H1 (cell line): ENCODE measurements at regions not wholly inside any gene's neighbourhood (a gene's known extent, or its start where the extent isn't known, plus 50 kb on each side); places are given as distances from the start of the nearest gene placed in this dataset.

ENCODE experiments used
- CTCF ChIA-PET: fragments of 300-600 bp; sonication (Branson Sonifier 250); formaldehyde crosslinking; loops from one replicate; lab custom pipeline; 2021; ENCODE audit not compliant: partially characterized antibody; lab: Charles Lee
- POLR2A ChIA-PET: fragments of 300-600 bp; sonication (Branson Sonifier 250); formaldehyde crosslinking; loops from one replicate; lab custom pipeline; 2021; ENCODE audit warnings: inconsistent platforms; ENCODE audit not compliant: partially characterized antibody; lab: Charles Lee
- DNase-seq, 2 experiments: peaks; one replicate each; pipeline versions ENCODE4 v3.0.0 to v3.0.0-alpha.2; 2010 to 2022; ENCODE audit warnings: low spot score in 2 of 2, low read depth in 1 of 2, mixed read lengths in 1 of 2
- FAIRE-seq: peaks from 2 replicates; lab custom pipeline; 2011; peaks lifted over from hg19 to GRCh38; lab: Jason Lieb, UNC
- H2AFZ ChIP-seq: 2 replicates; pipeline ENCODE4 v1.8.1; 2012; ENCODE audit warnings: low read length, inconsistent platforms
- H2AK5ac ChIP-seq: 2 replicates; pipeline ENCODE4 v1.6.1; 2013; ENCODE audit warnings: low read depth, low read length
- H2BK120ac ChIP-seq: replicated peaks from 2 replicates; pipeline ENCODE3; 2013; ENCODE audit warnings: low read depth, low read length, inconsistent platforms
- H2BK12ac ChIP-seq: 2 replicates; pipeline ENCODE4 v1.6.1; 2013; ENCODE audit warnings: low read depth, low read length
- H2BK15ac ChIP-seq: 2 replicates; pipeline ENCODE4 v1.6.1; 2013; ENCODE audit warnings: low read length
- H2BK20ac ChIP-seq: 2 replicates; pipeline ENCODE4 v1.6.1; 2013; ENCODE audit warnings: low read length
- H2BK5ac ChIP-seq: 2 replicates; pipeline ENCODE4 v1.6.1; 2013; ENCODE audit warnings: low read depth, low read length
- H3K14ac ChIP-seq: 2 replicates; pipeline ENCODE4 v1.6.1; 2013; ENCODE audit warnings: inconsistent platforms; ENCODE audit not compliant: insufficient read length
- H3K18ac ChIP-seq: 2 replicates; pipeline ENCODE4 v1.6.1; 2013; ENCODE audit warnings: low read length; ENCODE audit errors: extremely low read depth
- H3K23ac ChIP-seq: 2 replicates; pipeline ENCODE4 v1.6.1; 2013; ENCODE audit warnings: inconsistent platforms; ENCODE audit not compliant: insufficient read length
- H3K23me2 ChIP-seq: 2 replicates; pipeline ENCODE4 v1.6.1; 2013; ENCODE audit warnings: low read depth, low read length
- H3K27ac ChIP-seq: 2 replicates; pipeline ENCODE4 v1.6.1; 2011; ENCODE audit warnings: low read depth, low read length, inconsistent platforms
- H3K27me3 ChIP-seq, 4 experiments: replicated peaks in 1 of 4; 1 replicate in 1 of 4; 2 replicates in 3 of 4; pipeline versions ENCODE4 v1.6.1 to v1.8.1; 2011 to 2013; ENCODE audit warnings: low read length in 3 of 4, mild to moderate bottlenecking in 3 of 4, inconsistent platforms in 2 of 4, mixed read lengths in 2 of 4, moderate library complexity in 1 of 4; ENCODE audit not compliant: control insufficient read depth in 3 of 4, insufficient read depth in 3 of 4; ENCODE audit errors: extremely low read depth in 1 of 4
- H3K36me3 ChIP-seq, 4 experiments: 2 replicates each; pipeline versions ENCODE4 v1.6.1 to v1.8.1; 2011 to 2013; ENCODE audit warnings: mild to moderate bottlenecking in 4 of 4, low read length in 3 of 4, moderate library complexity in 2 of 4, control low read depth in 1 of 4, inconsistent platforms in 1 of 4; ENCODE audit not compliant: insufficient read depth in 4 of 4, control insufficient read depth in 2 of 4
- H3K4ac ChIP-seq: replicated peaks from 2 replicates; pipeline ENCODE3; 2013; ENCODE audit warnings: low read length, low read depth, mixed read lengths, inconsistent platforms; ENCODE audit not compliant: insufficient read length
- H3K4me1 ChIP-seq, 4 experiments: replicated peaks in 1 of 4; 1 replicate in 1 of 4; 2 replicates in 3 of 4; pipeline versions ENCODE4 v1.6.1 to v1.8.1; 2011 to 2013; ENCODE audit warnings: low read length in 3 of 4, inconsistent platforms in 2 of 4, mixed read lengths in 1 of 4; ENCODE audit not compliant: insufficient read depth in 4 of 4, control insufficient read depth in 3 of 4
- H3K4me2 ChIP-seq, 2 experiments: 2 replicates each; pipeline versions ENCODE4 v1.6.1 to v1.8.1; 2011 to 2013; ENCODE audit warnings: low read depth in 2 of 2, low read length in 2 of 2, control low read depth in 1 of 2, inconsistent platforms in 1 of 2, mild to moderate bottlenecking in 1 of 2; ENCODE audit not compliant: insufficient read depth in 1 of 2
- H3K4me3 ChIP-seq, 4 experiments: fragments of 200-600, 300-600 bp in 1 of 4; sonication (generic), shearing (Covaris generic), sonication (Bioruptor Twin) in 1 of 4; 2 replicates each; pipeline versions ENCODE4 v1.5.1 to v1.8.1; 2011 to 2016; ENCODE audit warnings: low read length in 4 of 4, low read depth in 3 of 4, control low read depth in 2 of 4, inconsistent platforms in 2 of 4, mild to moderate bottlenecking in 2 of 4, mixed read lengths in 1 of 4, moderate library complexity in 1 of 4; ENCODE audit not compliant: insufficient read depth in 2 of 4; ENCODE audit errors: extremely low read depth in 1 of 4
- H3K56ac ChIP-seq: replicated peaks from 2 replicates; pipeline ENCODE3; 2013; ENCODE audit warnings: low read depth, mild to moderate bottlenecking, mixed read lengths, low read length, inconsistent platforms; ENCODE audit not compliant: insufficient read length
- H3K79me1 ChIP-seq: 2 replicates; pipeline ENCODE4 v1.6.1; 2013; ENCODE audit warnings: low read depth, low read length, control low read depth
- H3K79me2 ChIP-seq, 2 experiments: 2 replicates each; pipeline versions ENCODE4 v1.6.1 to v1.8.1; 2012 to 2013; ENCODE audit warnings: low read length in 2 of 2, mild to moderate bottlenecking in 2 of 2, inconsistent platforms in 1 of 2; ENCODE audit not compliant: insufficient read depth in 2 of 2, control insufficient read depth in 1 of 2
- H3K9ac ChIP-seq, 4 experiments: replicated peaks in 1 of 4; 1 replicate in 1 of 4; 2 replicates in 3 of 4; pipeline versions ENCODE4 v1.6.1 to v1.8.1; 2011 to 2013; ENCODE audit warnings: low read depth in 3 of 4, low read length in 3 of 4, control low read depth in 2 of 4, mild to moderate bottlenecking in 2 of 4, moderate library complexity in 2 of 4, inconsistent platforms in 1 of 4; ENCODE audit errors: extremely low read depth in 1 of 4
- H3K9me3 ChIP-seq, 2 experiments: 2 replicates each; pipeline versions ENCODE4 v1.6.1 to v1.8.1; 2012 to 2013; ENCODE audit warnings: mild to moderate bottlenecking in 2 of 2, moderate library complexity in 2 of 2, control low read depth in 1 of 2, inconsistent platforms in 1 of 2, low read depth in 1 of 2, low read length in 1 of 2, mixed read lengths in 1 of 2; ENCODE audit not compliant: insufficient read depth in 2 of 2
- H4K20me1 ChIP-seq, 2 experiments: replicated peaks in 1 of 2; 2 replicates each; pipeline versions ENCODE3 to v1.8.1; 2011 to 2013; ENCODE audit warnings: inconsistent platforms in 2 of 2, low read length in 2 of 2, mild to moderate bottlenecking in 1 of 2; ENCODE audit not compliant: insufficient read depth in 2 of 2, control insufficient read depth in 1 of 2
- H4K5ac ChIP-seq: 2 replicates; pipeline ENCODE4 v1.6.1; 2013; ENCODE audit warnings: low read length, low read depth, mixed read lengths, inconsistent platforms; ENCODE audit not compliant: insufficient read length
- H4K8ac ChIP-seq: 2 replicates; pipeline ENCODE4 v1.8.0; 2013; ENCODE audit warnings: mild to moderate bottlenecking, moderate library complexity, low read length, inconsistent platforms; ENCODE audit not compliant: insufficient read depth; ENCODE audit errors: extremely low read depth
- H4K91ac ChIP-seq: replicated peaks from 2 replicates; pipeline ENCODE3; 2013; ENCODE audit warnings: low read length, mixed read lengths, inconsistent platforms; ENCODE audit not compliant: insufficient read length
- CBX8 ChIP-seq: fragments of 300-800, 300-1000 bp; sonication (generic); IDR thresholded peaks from 2 replicates; pipeline ENCODE4 v1.7.1; 2016; ENCODE audit warnings: low read depth, low read length, borderline replicate concordance
- CTBP2 ChIP-seq: IDR thresholded peaks from 2 replicates; pipeline ENCODE4 v1.7.0; 2011; ENCODE audit warnings: borderline replicate concordance, mild to moderate bottlenecking, moderate library complexity, mixed read lengths, low read length; ENCODE audit not compliant: insufficient read depth, insufficient read length
- HDAC2 ChIP-seq, 2 experiments: fragments of 300-600 bp in 1 of 2; sonication (generic) in 1 of 2; IDR thresholded peaks; 2 replicates each; pipeline ENCODE4 v1.6.1; 2011 to 2012; ENCODE audit warnings: low read depth in 2 of 2, low read length in 2 of 2, mild to moderate bottlenecking in 2 of 2, moderate library complexity in 2 of 2, borderline replicate concordance in 1 of 2, inconsistent platforms in 1 of 2
- JUN ChIP-seq: IDR thresholded peaks from 2 replicates; pipeline ENCODE4 v1.6.1; 2011; ENCODE audit warnings: low read depth, mild to moderate bottlenecking, improper control_type of control experiment, low read length
- JUND ChIP-seq: IDR thresholded peaks from 2 replicates; pipeline ENCODE4 v1.6.1; 2011; ENCODE audit warnings: mild to moderate bottlenecking, improper control_type of control experiment, low read length
- NANOG ChIP-seq: IDR thresholded peaks from 2 replicates; pipeline ENCODE4 v1.6.1; 2011; ENCODE audit warnings: low read length, low read depth, mild to moderate bottlenecking, inconsistent platforms; ENCODE audit not compliant: insufficient read depth, poor library complexity, severe bottlenecking
- POLR2A ChIP-seq, 2 experiments: IDR thresholded peaks; 1 replicate in 1 of 2; 2 replicates in 1 of 2; pipeline ENCODE4 v1.6.1; 2011; ENCODE audit warnings: low read depth in 2 of 2, low read length in 2 of 2, mild to moderate bottlenecking in 2 of 2; ENCODE audit errors: control extremely low read depth in 1 of 2
- POU5F1 ChIP-seq: IDR thresholded peaks from 2 replicates; pipeline ENCODE4 v1.6.1; 2011; ENCODE audit warnings: low read depth, mild to moderate bottlenecking, low read length, moderate library complexity
- RBBP5 ChIP-seq: IDR thresholded peaks from 2 replicates; pipeline ENCODE4 v1.7.1; 2012; ENCODE audit warnings: low read depth, mild to moderate bottlenecking, inconsistent platforms, low read length, moderate library complexity, borderline replicate concordance
- SP1 ChIP-seq: IDR thresholded peaks from 2 replicates; pipeline ENCODE4 v1.6.1; 2011; ENCODE audit warnings: low read depth, low read length
- TCF12 ChIP-seq: IDR thresholded peaks from 2 replicates; pipeline ENCODE4 v1.6.1; 2011; ENCODE audit warnings: low read depth, mild to moderate bottlenecking, low read length
- WGBS, 2 experiments: shearing (Covaris generic) in 1 of 2; methylation state at CpG; one replicate each; pipeline versions ENCODE4 v1.1.6 to v1.1.7; 2013 to 2015; ENCODE audit warnings: low lambda C conversion rate in 2 of 2, mixed read lengths in 2 of 2, inconsistent platforms in 1 of 2, low coverage in 1 of 2, missing lambda C conversion rate in 1 of 2; ENCODE audit not compliant: insufficient replicate concordance in 2 of 2, insufficient coverage in 1 of 2, insufficient read length in 1 of 2; ENCODE audit errors: extremely low coverage in 1 of 2, missing lambda C conversion rate in 1 of 2; 5-methylcytosine and 5-hydroxymethylcytosine counted together
- TF ChIP-seq, protein P1 (sequence below): IDR thresholded peaks from 2 replicates; pipeline ENCODE4 v1.6.1; 2012; ENCODE audit warnings: low read length, inconsistent platforms

GRCh38 chr1:5376538-5377247 is 615.5 kb downstream of the NPHP4 start:
- no peaks in the 10 kb centered on the region for H3K79me1 ChIP-seq
- POLR2A ChIA-PET = no interaction called here
- no peak overlapping the region for H3K23ac ChIP-seq
- FAIRE-seq (no peak), DNase-seq (no peak)
- H3K27ac ChIP-seq = no peak overlapping the region
- no peak overlapping the region for H3K56ac ChIP-seq
- no peaks in the 10 kb centered on the region for H3K79me2 ChIP-seq
- no peak overlapping the region for H4K8ac ChIP-seq
- no peak overlapping the region for H2AFZ ChIP-seq
- H3K18ac ChIP-seq = no peak overlapping the region
- no peaks in the 10 kb centered on the region for H3K36me3 ChIP-seq
- CTCF ChIA-PET = interaction anchor here (1.1 to 1.3 kb wide), 2 partner anchors 14 to 134 kb away, joined by 3 to 4 read pairs; no protein-coding TSS in a partner anchor
- H4K91ac ChIP-seq = no peak overlapping the region
- no peak overlapping the region for H2BK12ac ChIP-seq
- no peak overlapping the region for H2AK5ac ChIP-seq
- no peak overlapping the region for H3K4ac ChIP-seq
- H3K23me2 ChIP-seq = no peaks in the 10 kb centered on the region
- H4K5ac ChIP-seq = no peak overlapping the region
- H2BK120ac ChIP-seq = no peak overlapping the region
- H2BK5ac ChIP-seq = no peak overlapping the region
- no peaks in the 10 kb centered on the region for H4K20me1 ChIP-seq
- no peak overlapping the region for H3K14ac ChIP-seq
- H2BK15ac ChIP-seq = no peak overlapping the region
- H3K9ac ChIP-seq = no peak overlapping the region
- H3K4me3 ChIP-seq = no peak overlapping the region
- H2BK20ac ChIP-seq = no peak overlapping the region
- 88% methylated on average over 6 of the region's 6 CpGs; no CpG with 5 or more reads in 1 of the 2 experiments for WGBS, 2 experiments
- H3K4me2 ChIP-seq = no peak overlapping the region
- H3K4me1 ChIP-seq = no peaks in the 10 kb centered on the region
- peaks cover 8 to 14% of the 10 kb centered on the region in 2 experiments for H3K9me3 ChIP-seq
- no peaks in the 10 kb centered on the region; a peak in 1 of 7 replicates for H3K27me3 ChIP-seq
- TF ChIP-seq CTBP2 (no peak), CBX8 (no peak), SP1 (no peak), HDAC2 (IDR thresholded peaks at IDR 0.05; ENCODE audit: borderline replicate concordance in 1 of 2, low read depth in 2 of 2, low read length in 2 of 2) (no peak), POU5F1 (no peak), NANOG (no peak), POLR2A (IDR thresholded peaks at IDR 0.05; ENCODE audit: control extremely low read depth in 1 of 2, low read depth in 2 of 2, low read length in 2 of 2) (no peak), RBBP5 (no peak), JUND (no peak), TCF12 (no peak), JUN (no peak)
- TF ChIP-seq, protein P1, sequence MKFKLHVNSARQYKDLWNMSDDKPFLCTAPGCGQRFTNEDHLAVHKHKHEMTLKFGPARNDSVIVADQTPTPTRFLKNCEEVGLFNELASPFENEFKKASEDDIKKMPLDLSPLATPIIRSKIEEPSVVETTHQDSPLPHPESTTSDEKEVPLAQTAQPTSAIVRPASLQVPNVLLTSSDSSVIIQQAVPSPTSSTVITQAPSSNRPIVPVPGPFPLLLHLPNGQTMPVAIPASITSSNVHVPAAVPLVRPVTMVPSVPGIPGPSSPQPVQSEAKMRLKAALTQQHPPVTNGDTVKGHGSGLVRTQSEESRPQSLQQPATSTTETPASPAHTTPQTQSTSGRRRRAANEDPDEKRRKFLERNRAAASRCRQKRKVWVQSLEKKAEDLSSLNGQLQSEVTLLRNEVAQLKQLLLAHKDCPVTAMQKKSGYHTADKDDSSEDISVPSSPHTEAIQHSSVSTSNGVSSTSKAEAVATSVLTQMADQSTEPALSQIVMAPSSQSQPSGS = no peak
